Adipocyte (in vitro differentiated cells): ENCODE measurements at regions not wholly inside any gene's neighbourhood (a gene's known extent, or its start where the extent isn't known, plus 50 kb on each side); places are given as distances from the start of the nearest gene placed in this dataset.
A peak's percentile ranks its signal among the peaks of the same experiment; 100 is the strongest.
"Not testable (repeated sequence)": the region's sequence is repeated elsewhere in the genome, so short reads cannot be mapped to it uniquely, and the experiment has no call there.

Experiments used
- DNase-seq: peaks from one replicate; pipeline ENCODE4 v3.0.0-alpha.2; 2015; ENCODE audit warnings: low read depth
- H3K27me3 ChIP-seq: replicated peaks from 2 replicates; pipeline ENCODE4 v1.7.0; 2013; ENCODE audit warnings: mild to moderate bottlenecking, low read length, moderate library complexity; ENCODE audit not compliant: control insufficient read depth, insufficient read depth
- H3K36me3 ChIP-seq: 2 replicates; pipeline ENCODE4 v1.7.0; 2013; ENCODE audit warnings: low read length, mild to moderate bottlenecking, moderate library complexity; ENCODE audit not compliant: control insufficient read depth, insufficient read depth, severe bottlenecking
- H3K4me1 ChIP-seq: 2 replicates; pipeline ENCODE4 v1.7.0; 2013; ENCODE audit warnings: mild to moderate bottlenecking, low read length, moderate library complexity; ENCODE audit not compliant: control insufficient read depth, insufficient read depth
- H3K4me3 ChIP-seq: 2 replicates; pipeline ENCODE4 v1.7.0; 2013; ENCODE audit warnings: mild to moderate bottlenecking, low read length, moderate library complexity
- H3K9ac ChIP-seq: 2 replicates; pipeline ENCODE4 v1.7.0; 2013; ENCODE audit warnings: mild to moderate bottlenecking, low read length, moderate library complexity
- H3K9me3 ChIP-seq: 2 replicates; pipeline ENCODE4 v1.7.0; 2013; ENCODE audit warnings: mild to moderate bottlenecking, low read length, moderate library complexity; ENCODE audit not compliant: control insufficient read depth

DNA sequence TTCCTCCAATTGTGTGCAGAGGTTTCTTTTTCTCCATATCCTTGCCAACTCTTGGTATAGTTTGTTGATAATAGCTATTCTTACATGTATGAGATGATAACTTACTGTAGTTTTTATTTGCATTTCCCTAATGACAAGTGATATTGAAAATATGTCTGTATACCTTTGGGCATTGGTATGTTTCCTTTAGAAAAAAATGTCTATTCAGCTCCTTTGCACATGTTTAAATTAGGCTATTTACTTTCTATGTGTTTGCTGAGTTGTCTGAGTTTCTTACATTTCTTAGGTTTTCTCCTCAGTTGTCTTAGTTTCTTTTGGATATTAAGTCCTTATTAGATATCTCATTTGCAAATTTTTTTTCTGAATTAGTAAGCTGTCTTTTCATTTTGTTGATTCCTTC, 487.3 kb upstream of the EPHA5 start:
- no peaks in the 10 kb centered on the region for H3K9me3 ChIP-seq

DNA sequence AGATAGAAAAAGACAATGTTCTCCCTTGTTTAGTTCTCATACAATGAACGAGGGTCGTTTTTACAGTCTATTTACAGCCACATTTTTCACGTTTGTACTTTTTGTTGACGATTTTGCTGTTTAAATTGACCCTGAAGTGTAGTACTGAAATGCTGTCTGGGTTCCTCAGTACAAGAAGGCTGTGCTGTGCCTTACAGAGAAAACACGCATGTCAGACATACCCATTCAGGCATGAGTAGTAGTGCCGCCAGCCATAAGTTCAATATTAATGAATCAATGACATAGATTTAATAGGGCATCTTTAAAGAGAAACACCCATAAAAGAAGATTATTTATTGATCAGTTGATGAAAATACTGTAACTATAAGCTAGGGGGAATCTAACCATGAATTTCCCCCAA, 459.8 kb upstream of the EPHA5 start:
- Histone ChIP-seq H3K27me3 (no peaks in the 10 kb centered on the region), H3K4me1 (no peaks in the 10 kb centered on the region), H3K9ac (no peak overlapping the region), H3K4me3 (no peak overlapping the region), H3K9me3 (no peaks in the 10 kb centered on the region), H3K36me3 (no peaks in the 10 kb centered on the region)
- no peak for DNase-seq

More for the DNA sequence above, 487.3 kb upstream of the EPHA5 start:
- DNase-seq, result no peak
- H3K27me3 ChIP-seq, result no peaks in the 10 kb centered on the region
- no peak overlapping the region for H3K9ac ChIP-seq
- H3K36me3 ChIP-seq, result no peaks in the 10 kb centered on the region
- no peaks in the 10 kb centered on the region for H3K4me1 ChIP-seq
- no peak overlapping the region for H3K4me3 ChIP-seq

DNA sequence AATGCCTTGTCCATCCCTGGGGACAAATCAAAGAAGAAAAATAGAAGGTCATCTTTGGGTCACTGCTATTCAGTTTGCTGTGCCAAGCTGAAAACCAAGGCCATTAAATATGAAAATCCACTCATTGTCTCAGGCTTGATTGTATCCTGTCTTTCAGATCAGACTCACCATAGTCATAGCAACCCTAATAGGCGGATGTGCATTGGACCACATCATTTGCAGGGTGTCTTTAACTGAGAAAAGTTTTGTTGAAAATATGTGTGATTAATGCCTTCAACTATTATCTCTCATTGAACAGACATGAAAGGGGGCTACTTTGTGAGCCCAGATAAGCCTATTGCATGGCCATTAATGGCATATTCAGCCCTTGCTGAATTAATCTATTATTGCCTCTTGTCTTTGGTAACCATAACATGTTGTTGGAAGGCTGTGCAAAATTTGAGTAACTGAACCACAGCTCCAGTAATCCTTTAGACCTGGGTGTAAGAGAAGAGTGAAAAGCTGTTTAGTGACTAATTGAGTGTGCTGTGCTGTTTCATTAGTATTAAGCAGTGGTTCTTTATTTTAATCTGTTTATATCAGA, 453.6 kb upstream of the EPHA5 start:
- Histone ChIP-seq H3K27me3 (no peaks in the 10 kb centered on the region), H3K4me1 (no peaks in the 10 kb centered on the region), H3K9me3 (no peaks in the 10 kb centered on the region)

DNA sequence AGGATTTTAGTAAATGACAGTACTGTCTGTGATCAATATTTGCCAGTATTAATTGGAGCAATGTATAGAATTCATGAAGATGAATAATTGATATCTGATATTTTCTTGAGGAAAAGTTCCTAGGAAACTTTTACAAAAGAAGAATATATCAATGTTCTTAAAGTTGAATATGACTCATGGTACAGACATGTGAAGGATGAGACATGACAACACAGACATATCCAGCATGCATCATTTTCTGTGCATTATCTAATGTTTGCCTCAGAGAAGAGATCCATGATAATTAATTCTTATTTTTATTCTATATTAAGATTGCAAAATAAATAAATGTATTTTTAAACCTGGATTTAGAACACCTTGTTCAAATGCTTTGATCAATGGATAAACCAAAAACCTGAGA, 452.9 kb upstream of the EPHA5 start:
- H3K27me3 ChIP-seq, result no peaks in the 10 kb centered on the region
- H3K4me3 ChIP-seq, result no peak overlapping the region
- H3K9ac ChIP-seq, result no peak overlapping the region

More for the DNA sequence above, 453.6 kb upstream of the EPHA5 start:
- H3K36me3 ChIP-seq, result no peaks in the 10 kb centered on the region
- no peak for DNase-seq
- H3K4me3 ChIP-seq, result no peak overlapping the region
- H3K9ac ChIP-seq, result no peak overlapping the region

DNA sequence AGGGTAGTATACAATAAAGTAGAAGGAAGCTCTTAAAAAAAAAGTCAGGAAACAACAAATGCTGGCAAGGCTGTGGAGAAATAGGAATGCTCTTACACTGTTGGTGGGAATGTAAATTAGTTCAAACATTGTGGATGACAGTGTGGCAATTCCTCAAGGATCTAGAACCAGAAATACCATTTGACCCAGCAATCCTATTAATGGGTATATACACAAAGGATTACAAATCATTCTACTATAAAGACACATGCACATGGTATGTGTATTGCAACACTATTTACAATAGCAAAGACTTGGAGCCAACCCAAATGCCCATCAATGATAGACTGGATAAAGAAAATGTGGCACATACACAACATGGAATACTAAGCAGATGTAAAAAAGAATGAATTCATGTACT, 444.9 kb upstream of the EPHA5 start:
- H3K36me3 ChIP-seq, H3K9ac ChIP-seq, H3K4me1 ChIP-seq, H3K9me3 ChIP-seq, DNase-seq, H3K4me3 ChIP-seq, H3K27me3 ChIP-seq: not testable (repeated sequence)

More for the DNA sequence above, 452.9 kb upstream of the EPHA5 start:
- peak; percentile 7 for DNase-seq
- Histone ChIP-seq H3K36me3 (no peaks in the 10 kb centered on the region), H3K4me1 (no peaks in the 10 kb centered on the region), H3K9me3 (no peaks in the 10 kb centered on the region)

GRCh38 chr4:66108898-66109297, 438.6 kb upstream of the EPHA5 start:
- peak; percentile 15 for DNase-seq
- Histone ChIP-seq H3K9ac (no peak overlapping the region), H3K4me1 (no peaks in the 10 kb centered on the region), H3K9me3 (no peaks in the 10 kb centered on the region), H3K27me3 (no peaks in the 10 kb centered on the region), H3K4me3 (no peak overlapping the region), H3K36me3 (no peaks in the 10 kb centered on the region)

DNA sequence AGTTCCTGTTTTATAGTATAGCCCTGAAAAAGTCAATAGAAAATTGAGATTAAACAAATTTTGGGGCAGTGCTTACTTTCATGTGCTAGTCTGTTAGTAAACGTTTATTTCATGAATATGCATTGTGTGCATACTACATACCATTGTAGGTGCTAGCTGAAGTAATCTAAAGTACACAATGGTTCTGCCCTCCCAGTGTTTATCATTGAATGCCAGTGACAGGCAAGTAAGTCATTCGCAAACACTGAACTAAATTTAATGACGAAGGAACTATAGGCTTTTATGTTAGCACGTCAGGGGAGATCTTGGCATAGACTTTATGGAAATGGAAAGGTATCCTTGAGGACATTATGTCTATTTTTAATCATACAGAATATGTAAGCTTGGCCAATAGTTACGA, 426.9 kb upstream of the EPHA5 start:
- Histone ChIP-seq H3K9ac (no peak overlapping the region), H3K9me3 (no peaks in the 10 kb centered on the region), H3K36me3 (no peaks in the 10 kb centered on the region), H3K4me3 (no peak overlapping the region), H3K27me3 (no peaks in the 10 kb centered on the region), H3K4me1 (no peaks in the 10 kb centered on the region)
- no peak for DNase-seq

DNA sequence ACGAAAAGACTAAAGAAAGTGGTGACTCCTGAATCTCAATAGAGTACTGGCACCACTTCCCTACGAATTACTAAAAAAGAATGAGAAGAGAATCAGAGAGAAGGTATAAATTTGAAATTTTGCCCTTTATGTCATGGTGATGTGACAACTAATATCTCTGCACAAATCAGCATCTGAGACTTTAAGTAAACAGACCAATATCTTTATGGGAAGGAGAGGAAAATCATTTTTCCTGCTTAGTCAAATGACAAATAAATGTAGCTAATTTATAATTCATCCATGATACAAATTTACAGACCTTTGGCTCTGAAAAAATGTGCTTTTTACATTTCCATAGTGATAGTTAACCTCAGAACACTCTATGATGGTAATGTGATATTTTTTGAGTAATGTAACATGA, 424.8 kb upstream of the EPHA5 start:
- H3K9me3 ChIP-seq, result peaks cover 3% of the 10 kb centered on the region
- no peak for DNase-seq
- H3K36me3 ChIP-seq, result no peaks in the 10 kb centered on the region
- H3K27me3 ChIP-seq, result no peaks in the 10 kb centered on the region
- no peaks in the 10 kb centered on the region for H3K4me1 ChIP-seq
- H3K4me3 ChIP-seq, result no peak overlapping the region
- no peak overlapping the region for H3K9ac ChIP-seq

GRCh38 chr4:66094070-66094469, 423.8 kb upstream of the EPHA5 start:
- no peaks in the 10 kb centered on the region for H3K27me3 ChIP-seq
- H3K36me3 ChIP-seq, result no peaks in the 10 kb centered on the region
- H3K4me1 ChIP-seq, result no peaks in the 10 kb centered on the region
- H3K9ac ChIP-seq, result no peak overlapping the region
- H3K4me3 ChIP-seq, result no peak overlapping the region
- no peak for DNase-seq
- H3K9me3 ChIP-seq, result peaks cover 3% of the 10 kb centered on the region

DNA sequence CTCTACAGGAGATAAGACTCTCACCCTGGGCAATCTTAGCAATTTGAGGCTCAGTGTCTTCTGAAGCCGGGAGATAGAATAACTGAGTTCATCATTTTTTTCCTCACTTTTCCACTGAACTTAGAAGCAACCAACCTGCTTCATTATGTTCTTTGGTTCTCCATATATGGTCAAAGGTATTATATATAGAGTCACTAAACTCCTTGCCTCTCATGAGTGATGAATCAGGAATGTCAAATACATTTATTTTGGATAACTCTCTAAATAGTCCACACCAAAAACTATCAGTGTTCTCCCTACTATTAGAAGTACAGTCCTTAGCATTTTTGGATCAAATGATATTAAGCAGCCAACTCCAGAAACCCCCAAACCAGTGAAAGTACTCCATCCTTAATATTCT, 421.5 kb upstream of the EPHA5 start:
- peak; percentile 2 for DNase-seq
- H3K9me3 ChIP-seq, result peaks cover 6% of the 10 kb centered on the region

DNA sequence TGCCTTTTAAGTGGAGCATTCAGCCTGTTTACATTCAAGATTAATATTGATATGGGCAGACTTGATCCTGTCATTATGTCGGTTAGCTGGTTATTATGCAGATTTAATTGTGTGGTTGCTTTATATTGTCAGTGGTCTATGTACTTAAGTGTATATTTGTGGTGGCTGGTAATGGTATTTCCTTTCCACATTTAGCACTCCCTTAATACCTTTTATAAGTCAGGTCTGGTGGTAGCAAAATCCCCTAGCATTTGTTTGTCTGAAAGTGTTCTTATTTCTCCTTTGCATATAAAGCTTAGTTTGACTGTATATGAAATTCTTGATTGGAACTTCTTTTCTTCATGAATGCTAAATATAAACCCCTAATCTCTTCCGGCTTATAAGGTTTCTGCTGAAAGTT, 403.7 kb upstream of the EPHA5 start:
- no peaks in the 10 kb centered on the region for H3K9me3 ChIP-seq
- DNase-seq, result no peak
- no peaks in the 10 kb centered on the region for H3K36me3 ChIP-seq
- H3K27me3 ChIP-seq, result no peaks in the 10 kb centered on the region
- H3K4me3 ChIP-seq, result no peak overlapping the region
- no peaks in the 10 kb centered on the region for H3K4me1 ChIP-seq
- H3K9ac ChIP-seq, result no peak overlapping the region

More for the DNA sequence above, 421.5 kb upstream of the EPHA5 start:
- no peaks in the 10 kb centered on the region for H3K27me3 ChIP-seq
- H3K9ac ChIP-seq, result no peak overlapping the region
- H3K36me3 ChIP-seq, result no peaks in the 10 kb centered on the region
- H3K4me1 ChIP-seq, result no peaks in the 10 kb centered on the region
- H3K4me3 ChIP-seq, result no peak overlapping the region

DNA sequence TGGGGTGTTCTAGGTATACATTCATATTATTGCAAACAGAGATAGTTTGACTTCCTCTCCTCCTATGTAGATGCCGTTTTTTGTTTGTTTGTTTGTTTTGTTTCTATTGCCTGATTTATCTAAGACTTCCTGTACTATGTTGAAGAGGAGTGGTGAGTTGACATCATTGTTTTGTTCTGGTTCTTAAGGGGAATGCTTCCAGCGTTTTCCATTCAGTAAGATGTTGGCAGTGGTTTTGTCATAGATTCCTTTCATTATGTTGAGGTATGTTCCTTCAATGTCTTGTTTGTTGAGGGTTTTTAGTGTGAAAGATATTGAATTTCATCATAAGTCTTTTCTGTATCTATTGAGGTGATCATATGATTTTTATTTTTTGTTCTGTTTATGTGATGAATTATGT, 401.6 kb upstream of the EPHA5 start:
- Histone ChIP-seq H3K9ac (no peak overlapping the region), H3K4me3 (no peak overlapping the region), H3K4me1 (no peaks in the 10 kb centered on the region), H3K36me3 (no peaks in the 10 kb centered on the region), H3K9me3 (no peaks in the 10 kb centered on the region), H3K27me3 (no peaks in the 10 kb centered on the region)
- peak; percentile 7 for DNase-seq
